Trophoblast cell (in vitro differentiated cells and primary cell): ENCODE measurements at regions not wholly inside any gene's neighbourhood (a gene's known extent, or its start where the extent isn't known, plus 50 kb on each side); places are given as distances from the start of the nearest gene placed in this dataset.

Experiments used
- DNase-seq, 2 donors: peaks; one replicate each; pipeline ENCODE4 v3.0.0-alpha.2; 2016
- H2AFZ ChIP-seq: 2 replicates; pipeline ENCODE4 v1.6.1; 2013; ENCODE audit warnings: low read length, moderate library complexity, mild to moderate bottlenecking; ENCODE audit not compliant: insufficient read depth, poor library complexity
- H2AK5ac ChIP-seq: 2 replicates; pipeline ENCODE4 v1.6.1; 2013; ENCODE audit warnings: mild to moderate bottlenecking, low read length
- H2BK120ac ChIP-seq: 2 replicates; pipeline ENCODE4 v1.6.1; 2013; ENCODE audit warnings: low read length, mild to moderate bottlenecking, moderate library complexity; ENCODE audit not compliant: insufficient read depth, poor library complexity
- H2BK12ac ChIP-seq: 2 replicates; pipeline ENCODE4 v1.6.1; 2013; ENCODE audit warnings: mild to moderate bottlenecking, low read length, moderate library complexity
- H2BK5ac ChIP-seq: 2 replicates; pipeline ENCODE4 v1.6.1; 2013; ENCODE audit warnings: low read length, low read depth, moderate library complexity, mild to moderate bottlenecking; ENCODE audit not compliant: poor library complexity
- H3K14ac ChIP-seq: 2 replicates; pipeline ENCODE4 v1.6.1; 2013; ENCODE audit warnings: mild to moderate bottlenecking, low read length
- H3K18ac ChIP-seq: 2 replicates; pipeline ENCODE4 v1.6.1; 2013; ENCODE audit warnings: mild to moderate bottlenecking, low read length
- H3K23ac ChIP-seq: 2 replicates; pipeline ENCODE4 v1.6.1; 2013; ENCODE audit warnings: low read length
- H3K27ac ChIP-seq: 2 replicates; pipeline ENCODE4 v1.5.1; 2013; ENCODE audit warnings: low read depth, mild to moderate bottlenecking, inconsistent platforms, low read length, moderate library complexity
- H3K27me3 ChIP-seq: 2 replicates; pipeline ENCODE4 v1.6.1; 2013; ENCODE audit warnings: inconsistent platforms, mild to moderate bottlenecking, low read length, moderate library complexity; ENCODE audit not compliant: insufficient read depth
- H3K36me3 ChIP-seq, 2 experiments: 1 replicate in 1 of 2; 2 replicates in 1 of 2; pipeline ENCODE4 v1.6.1; 2013; ENCODE audit warnings: low read length in 2 of 2, mild to moderate bottlenecking in 2 of 2, moderate library complexity in 1 of 2; ENCODE audit not compliant: insufficient read depth in 2 of 2, control insufficient read depth in 1 of 2
- H3K4ac ChIP-seq: 2 replicates; pipeline ENCODE4 v1.6.1; 2013; ENCODE audit warnings: low read depth, mild to moderate bottlenecking, low read length, moderate library complexity
- H3K4me1 ChIP-seq, 2 experiments: 1 replicate in 1 of 2; 2 replicates in 1 of 2; pipeline ENCODE4 v1.6.1; 2013; ENCODE audit warnings: low read length in 2 of 2, mild to moderate bottlenecking in 2 of 2, moderate library complexity in 1 of 2; ENCODE audit not compliant: insufficient read depth in 2 of 2, control insufficient read depth in 1 of 2
- H3K4me2 ChIP-seq: 2 replicates; pipeline ENCODE4 v1.6.1; 2013; ENCODE audit warnings: inconsistent platforms, mild to moderate bottlenecking, low read length, moderate library complexity
- H3K4me3 ChIP-seq: 2 replicates; pipeline ENCODE4 v1.5.1; 2013; ENCODE audit warnings: mild to moderate bottlenecking, low read depth, low read length, inconsistent platforms
- H3K79me1 ChIP-seq: one replicate; pipeline ENCODE4 v1.6.1; 2013; ENCODE audit warnings: low read length
- H3K79me2 ChIP-seq: 2 replicates; pipeline ENCODE4 v1.6.1; 2013; ENCODE audit warnings: low read length, mild to moderate bottlenecking; ENCODE audit not compliant: control insufficient read depth, insufficient read depth, poor library complexity
- H3K9ac ChIP-seq: 2 replicates; pipeline ENCODE4 v1.6.1; 2013; ENCODE audit warnings: mild to moderate bottlenecking, low read length
- H3K9me3 ChIP-seq: 2 replicates; pipeline ENCODE4 v1.6.1; 2013; ENCODE audit warnings: low read depth, mild to moderate bottlenecking, control low read depth, inconsistent platforms, low read length; ENCODE audit not compliant: insufficient read depth
- H4K12ac ChIP-seq: 2 replicates; pipeline ENCODE4 v1.6.1; 2013; ENCODE audit warnings: low read depth, mild to moderate bottlenecking, low read length, moderate library complexity
- H4K8ac ChIP-seq: 2 replicates; pipeline ENCODE4 v1.6.1; 2013; ENCODE audit warnings: low read depth, mild to moderate bottlenecking, low read length, moderate library complexity
- H4K91ac ChIP-seq: one replicate; pipeline ENCODE4 v1.6.1; 2013; ENCODE audit warnings: low read depth, mild to moderate bottlenecking, low read length, moderate library complexity
- WGBS: extraction: QIAGEN DNeasy Blood & Tissue Kit; methylation state at CpG from one replicate; pipeline ENCODE4 v1.1.7; 2013; ENCODE audit warnings: missing lambda C conversion rate; ENCODE audit not compliant: insufficient read length, insufficient coverage; ENCODE audit errors: extremely low coverage; 5-methylcytosine and 5-hydroxymethylcytosine counted together

DNA sequence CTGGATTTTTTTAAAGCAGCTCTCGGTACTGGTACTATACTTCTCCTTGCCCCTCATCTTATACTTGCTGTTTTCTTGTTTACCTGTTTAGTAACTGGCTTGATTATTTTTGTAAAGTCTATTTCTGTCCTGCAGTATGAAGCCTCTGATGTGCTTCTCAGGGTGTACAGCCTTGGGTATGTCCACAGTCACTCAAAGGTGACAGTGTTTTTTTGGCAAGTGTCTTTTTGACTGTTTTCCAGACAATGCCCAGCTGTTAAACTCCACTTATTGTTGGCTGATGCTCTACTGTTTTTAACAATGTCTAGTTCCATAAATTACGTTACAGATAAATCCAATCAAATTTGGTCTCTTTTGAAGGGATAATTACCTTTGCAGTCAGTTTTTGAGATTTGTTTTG is 475.2 kb downstream of the JRKL start:
- Histone ChIP-seq H3K14ac (no peak overlapping the region), H3K27ac (no peak overlapping the region), H3K27me3 (no peaks in the 10 kb centered on the region), H3K79me2 (no peaks in the 10 kb centered on the region), H2AFZ (no peak overlapping the region), H3K4ac (no peak overlapping the region), H3K18ac (no peak overlapping the region), H4K8ac (no peak overlapping the region), H4K91ac (no peak overlapping the region), H4K12ac (no peak overlapping the region), H3K4me2 (no peak overlapping the region), H3K36me3 (no peaks in the 10 kb centered on the region), H3K23ac (no peak overlapping the region), H2BK120ac (no peak overlapping the region), H3K4me3 (no peak overlapping the region), H3K9me3 (no peaks in the 10 kb centered on the region), H2BK12ac (no peak overlapping the region), H2BK5ac (no peak overlapping the region), H2AK5ac (no peak overlapping the region), H3K9ac (no peak overlapping the region), H3K79me1 (no peaks in the 10 kb centered on the region), H3K4me1 (no peaks in the 10 kb centered on the region)
- no peak for DNase-seq
- no CpG with 5 or more reads among the region's 2 CpGs for WGBS

DNA sequence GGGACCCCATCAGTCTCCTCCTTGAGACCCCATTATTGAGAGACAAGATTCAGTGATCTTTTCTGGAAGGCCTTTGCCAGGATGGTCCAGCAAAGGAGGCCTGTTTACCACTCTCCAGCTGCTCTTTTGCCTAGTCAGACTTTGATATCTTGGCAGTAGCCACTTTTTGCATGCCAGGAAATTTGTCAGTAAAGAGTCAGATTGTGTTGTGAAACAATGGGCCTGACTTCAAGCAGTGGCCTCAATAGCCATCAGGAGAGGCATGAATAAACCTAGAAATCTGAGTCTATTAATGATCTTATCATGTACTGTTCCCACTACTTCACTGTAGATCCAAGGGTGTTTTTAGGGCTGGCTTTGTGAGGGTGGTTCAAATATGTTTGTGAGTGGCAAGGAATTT is 479.4 kb downstream of the JRKL start:
- H3K18ac ChIP-seq: no peak overlapping the region
- no peak overlapping the region for H2AK5ac ChIP-seq
- no peaks in the 10 kb centered on the region for H3K4me1 ChIP-seq
- H3K79me1 ChIP-seq: no peaks in the 10 kb centered on the region
- no peaks in the 10 kb centered on the region for H3K9me3 ChIP-seq
- no peak overlapping the region for H3K4me2 ChIP-seq
- no peak overlapping the region for H2BK120ac ChIP-seq
- H4K12ac ChIP-seq: no peak overlapping the region
- no peak overlapping the region for H3K14ac ChIP-seq
- H3K79me2 ChIP-seq: no peaks in the 10 kb centered on the region
- H2AFZ ChIP-seq: no peak overlapping the region
- H3K27me3 ChIP-seq: no peaks in the 10 kb centered on the region
- H3K4ac ChIP-seq: no peak overlapping the region
- H4K91ac ChIP-seq: no peak overlapping the region
- no peak for DNase-seq
- H3K23ac ChIP-seq: no peak overlapping the region
- H3K9ac ChIP-seq: no peak overlapping the region
- H2BK5ac ChIP-seq: no peak overlapping the region
- H4K8ac ChIP-seq: no peak overlapping the region
- no peak overlapping the region for H2BK12ac ChIP-seq
- no peaks in the 10 kb centered on the region for H3K36me3 ChIP-seq
- no peak overlapping the region for H3K27ac ChIP-seq
- H3K4me3 ChIP-seq: no peak overlapping the region

DNA sequence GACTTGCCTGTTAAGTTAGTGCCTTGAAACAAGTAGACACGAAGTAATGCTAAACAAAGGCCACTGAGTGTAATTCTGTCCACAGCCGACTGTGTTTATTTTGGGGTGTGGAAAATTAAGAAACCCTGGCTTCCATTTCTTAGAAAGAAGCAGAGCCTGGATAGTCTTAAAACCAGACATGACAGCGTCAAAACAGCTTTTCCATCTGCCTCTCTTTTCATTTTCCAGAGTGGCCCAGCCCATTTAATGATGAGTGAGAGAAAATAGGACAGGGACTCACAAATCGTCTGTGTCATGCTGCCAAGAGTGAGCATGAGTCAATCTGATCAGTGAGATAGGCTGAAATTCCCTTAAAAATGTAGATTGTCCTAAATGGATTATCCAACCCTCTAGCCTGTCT is 485.9 kb downstream of the JRKL start:
- Histone ChIP-seq H4K91ac (no peak overlapping the region), H2AK5ac (no peak overlapping the region), H3K79me1 (no peaks in the 10 kb centered on the region)

DNA sequence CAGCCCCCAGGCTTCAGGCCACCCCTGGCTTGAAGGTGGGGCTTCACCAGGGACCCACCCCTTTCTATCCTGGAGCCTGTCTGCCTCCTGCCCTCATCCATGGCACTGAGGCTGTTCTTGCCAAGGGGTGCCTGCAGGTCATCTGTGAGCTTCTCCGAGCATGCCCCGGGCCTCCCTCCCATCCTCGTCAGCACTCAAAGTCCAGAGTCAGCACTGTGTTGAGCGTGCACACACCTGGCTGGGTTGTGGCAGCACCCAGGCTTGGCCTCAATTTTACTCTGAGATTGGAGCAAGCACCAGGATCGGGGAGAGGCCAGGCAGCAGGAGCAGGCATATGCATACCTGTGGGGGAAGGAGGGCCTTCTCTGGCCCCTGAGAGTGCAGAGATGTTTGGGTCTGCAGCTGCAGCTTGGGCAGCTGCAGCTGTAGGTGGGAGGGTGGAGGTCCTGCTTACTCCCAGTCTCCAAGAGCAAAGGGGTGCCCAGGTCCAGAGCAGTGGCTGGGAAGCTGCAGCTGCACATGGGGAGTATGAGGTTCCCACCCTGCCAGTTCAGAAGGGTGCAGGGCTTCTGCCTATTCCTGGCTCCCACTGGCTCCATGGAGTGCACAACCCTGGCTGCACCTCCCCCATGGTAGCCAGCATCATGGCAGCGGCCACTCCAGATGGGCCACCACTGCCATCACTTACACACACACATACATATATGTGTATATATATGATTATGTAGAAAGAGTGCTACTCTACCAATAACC is 488.7 kb downstream of the JRKL start:
- no peak overlapping the region for H2AK5ac ChIP-seq
- no peak overlapping the region for H3K14ac ChIP-seq
- no peaks in the 10 kb centered on the region for H3K27me3 ChIP-seq
- H3K9ac ChIP-seq: no peak overlapping the region
- DNase-seq: no peak
- H3K9me3 ChIP-seq: no peaks in the 10 kb centered on the region
- no peak overlapping the region for H2BK120ac ChIP-seq
- no peak overlapping the region for H3K4me3 ChIP-seq
- H3K36me3 ChIP-seq: no peaks in the 10 kb centered on the region
- H3K79me2 ChIP-seq: no peaks in the 10 kb centered on the region
- no peak overlapping the region for H2AFZ ChIP-seq
- H3K23ac ChIP-seq: no peak overlapping the region
- H3K18ac ChIP-seq: no peak overlapping the region
- H2BK12ac ChIP-seq: no peak overlapping the region
- no peak overlapping the region for H2BK5ac ChIP-seq
- H4K12ac ChIP-seq: no peak overlapping the region
- no peaks in the 10 kb centered on the region for H3K4me1 ChIP-seq
- H3K79me1 ChIP-seq: no peaks in the 10 kb centered on the region
- H3K4ac ChIP-seq: no peak overlapping the region
- no peak overlapping the region for H3K4me2 ChIP-seq
- WGBS: no CpG with 5 or more reads among the region's 6 CpGs
- no peak overlapping the region for H4K91ac ChIP-seq
- H3K27ac ChIP-seq: no peak overlapping the region
- H4K8ac ChIP-seq: no peak overlapping the region

More for the DNA sequence above, 485.9 kb downstream of the JRKL start:
- no peak overlapping the region for H3K9ac ChIP-seq
- H4K12ac ChIP-seq: no peak overlapping the region
- H3K4me3 ChIP-seq: no peak overlapping the region
- no peaks in the 10 kb centered on the region for H3K27me3 ChIP-seq
- no peak overlapping the region for H3K18ac ChIP-seq
- no peak overlapping the region for H3K27ac ChIP-seq
- no peaks in the 10 kb centered on the region for H3K36me3 ChIP-seq
- H3K79me2 ChIP-seq: no peaks in the 10 kb centered on the region
- H3K14ac ChIP-seq: no peak overlapping the region
- no peak overlapping the region for H2BK120ac ChIP-seq
- no peak overlapping the region for H3K4ac ChIP-seq
- H3K9me3 ChIP-seq: no peaks in the 10 kb centered on the region
- H4K8ac ChIP-seq: no peak overlapping the region
- no peaks in the 10 kb centered on the region for H3K4me1 ChIP-seq
- no peak overlapping the region for H3K4me2 ChIP-seq
- WGBS: no CpG with 5 or more reads among the region's 4 CpGs
- no peak for DNase-seq
- H2BK12ac ChIP-seq: no peak overlapping the region
- no peak overlapping the region for H3K23ac ChIP-seq
- no peak overlapping the region for H2AFZ ChIP-seq
- H2BK5ac ChIP-seq: no peak overlapping the region
